Peyer's patch (tissue), 4 donors: ENCODE measurements at regions not wholly inside any gene's neighbourhood (a gene's known extent, or its start where the extent isn't known, plus 50 kb on each side); places are given as distances from the start of the nearest gene placed in this dataset.

Experiments used
- CTCF ChIP-seq, 6 experiments: fragments of 450-650 bp in 4 of 6; fragments of 200-600 bp in 2 of 6; sonication (generic) in 1 of 6; IDR thresholded peaks; one replicate each; pipeline ENCODE4 v1.5.1; 2017 to 2019; ENCODE audit warnings: antibody characterized with exemption in 6 of 6, mild to moderate bottlenecking in 3 of 6, moderate library complexity in 1 of 6
- POLR2A ChIP-seq, 2 donors: fragments of 450-650 bp; IDR thresholded peaks; one replicate each; pipeline ENCODE4 v1.5.1; 2017; ENCODE audit warnings: antibody characterized with exemption in 2 of 2, mild to moderate bottlenecking in 2 of 2, moderate library complexity in 2 of 2

- TF ChIP-seq CTCF (IDR thresholded peaks at IDR 0.05): no peak
- no peak for TF ChIP-seq POLR2A (IDR thresholded peaks at IDR 0.05)
Observed at GRCh38 chr6:21887231-21888185, 294.0 kb downstream of the SOX4 start.
